ENCODE measurements at regions not wholly inside any gene's neighbourhood (a gene's known extent, or its start where the extent isn't known, plus 50 kb on each side); places are given as distances from the start of the nearest gene placed in this dataset.
"Not testable (repeated sequence)": the region's sequence is repeated elsewhere in the genome, so short reads cannot be mapped to it uniquely, and the experiment has no call there.

DNA sequence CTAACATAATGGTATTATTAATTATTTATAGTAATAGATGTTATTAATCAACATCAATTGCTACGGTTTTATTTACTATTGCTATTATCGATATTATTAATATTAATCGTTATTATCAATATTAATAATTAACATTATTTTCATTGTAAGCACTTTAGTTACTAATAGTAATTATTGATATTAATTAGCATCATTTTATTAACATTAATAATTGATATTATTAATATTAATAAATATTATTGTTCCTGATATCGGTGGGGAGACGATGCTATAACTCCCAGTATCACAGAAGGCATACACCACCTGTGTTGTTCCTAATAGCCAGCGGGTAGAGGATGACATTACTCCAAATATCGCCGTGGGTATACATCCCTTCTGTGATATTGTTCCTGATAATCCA lies 335.5 kb downstream of the MEX3B start:
- Mint-ChIP-seq H3K4me1 (no peaks in the 10 kb centered on the region), H3K4me3 (no peak overlapping the region), H3K9me3 (peaks cover 5% of the 10 kb centered on the region), H3K36me3 (ENCODE audit: low read depth) (peaks cover 4% of the 10 kb centered on the region), H3K27ac (no peak overlapping the region), H3K27me3 (ENCODE audit: insufficient read depth) (no peaks in the 10 kb centered on the region)
- no peak for DNase-seq
- TF ChIP-seq, protein P1, sequence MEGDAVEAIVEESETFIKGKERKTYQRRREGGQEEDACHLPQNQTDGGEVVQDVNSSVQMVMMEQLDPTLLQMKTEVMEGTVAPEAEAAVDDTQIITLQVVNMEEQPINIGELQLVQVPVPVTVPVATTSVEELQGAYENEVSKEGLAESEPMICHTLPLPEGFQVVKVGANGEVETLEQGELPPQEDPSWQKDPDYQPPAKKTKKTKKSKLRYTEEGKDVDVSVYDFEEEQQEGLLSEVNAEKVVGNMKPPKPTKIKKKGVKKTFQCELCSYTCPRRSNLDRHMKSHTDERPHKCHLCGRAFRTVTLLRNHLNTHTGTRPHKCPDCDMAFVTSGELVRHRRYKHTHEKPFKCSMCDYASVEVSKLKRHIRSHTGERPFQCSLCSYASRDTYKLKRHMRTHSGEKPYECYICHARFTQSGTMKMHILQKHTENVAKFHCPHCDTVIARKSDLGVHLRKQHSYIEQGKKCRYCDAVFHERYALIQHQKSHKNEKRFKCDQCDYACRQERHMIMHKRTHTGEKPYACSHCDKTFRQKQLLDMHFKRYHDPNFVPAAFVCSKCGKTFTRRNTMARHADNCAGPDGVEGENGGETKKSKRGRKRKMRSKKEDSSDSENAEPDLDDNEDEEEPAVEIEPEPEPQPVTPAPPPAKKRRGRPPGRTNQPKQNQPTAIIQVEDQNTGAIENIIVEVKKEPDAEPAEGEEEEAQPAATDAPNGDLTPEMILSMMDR (conservative IDR thresholded peaks at IDR 0.05), result no peak
- no peak overlapping the region for H3K4me3 ChIP-seq (ENCODE audit: low read length)
- H3K9me3 ChIP-seq (ENCODE audit: control insufficient read depth, low read length), result no peaks in the 10 kb centered on the region
- H3K27ac ChIP-seq (ENCODE audit: low read depth, low read length), result no peak overlapping the region
- H3K36me3 ChIP-seq (ENCODE audit: control insufficient read depth, insufficient read depth, low read length), result no peaks in the 10 kb centered on the region
- WGBS, 2 experiments (ENCODE audit: insufficient coverage in 1 of 2, insufficient read length in 1 of 2), result 90 to 96% methylated on average over 2 to 5 of the region's 8 CpGs
- H3K27me3 ChIP-seq (ENCODE audit: control insufficient read depth, insufficient read depth, low read length, poor library complexity, severe bottlenecking), result no peaks in the 10 kb centered on the region
- no peak overlapping the region for H3K9ac ChIP-seq (ENCODE audit: extremely low read depth, low read length, poor library complexity, severe bottlenecking)
- no peaks in the 10 kb centered on the region for H3K4me1 ChIP-seq (ENCODE audit: control insufficient read depth, insufficient read depth, low read length)

DNA sequence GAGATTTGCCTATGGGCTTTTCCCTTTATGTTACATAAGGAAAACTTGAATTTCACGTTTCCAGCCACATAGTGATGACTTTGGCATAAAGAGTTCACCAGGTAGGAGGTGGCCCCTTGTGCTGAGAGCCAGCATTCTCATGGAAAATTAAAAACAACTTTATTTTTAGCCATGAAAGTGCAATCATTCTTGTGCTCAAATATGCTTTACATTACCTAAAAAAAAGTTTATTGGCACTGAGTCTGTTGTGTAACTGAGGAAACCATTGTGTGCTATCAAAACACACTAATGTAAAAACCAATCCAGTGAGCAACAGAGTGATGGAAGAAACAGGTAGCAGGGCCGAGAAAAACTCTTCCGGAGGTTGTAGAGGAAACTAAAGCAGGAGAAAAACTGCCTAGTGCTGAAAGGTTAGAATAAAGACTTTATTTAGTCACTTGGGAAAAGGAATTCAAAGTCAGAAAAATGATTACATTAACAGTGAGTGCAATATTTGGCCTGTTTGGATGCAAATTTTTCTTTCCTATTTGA lies 332.9 kb upstream of the TMC3 start:
- not testable (repeated sequence) for H3K9ac ChIP-seq (ENCODE audit: extremely low read depth, low read length, poor library complexity, severe bottlenecking); DNase-seq; H3K27me3 ChIP-seq (ENCODE audit: control insufficient read depth, insufficient read depth, low read length, poor library complexity, severe bottlenecking); H3K27ac ChIP-seq (ENCODE audit: low read depth, low read length); H3K27me3 Mint-ChIP-seq (ENCODE audit: insufficient read depth); H3K9me3 Mint-ChIP-seq; H3K4me3 ChIP-seq (ENCODE audit: low read length); H3K9me3 ChIP-seq (ENCODE audit: control insufficient read depth, low read length); H3K36me3 Mint-ChIP-seq (ENCODE audit: low read depth); H3K4me1 Mint-ChIP-seq; H3K4me3 Mint-ChIP-seq; H3K27ac Mint-ChIP-seq; H3K4me1 ChIP-seq (ENCODE audit: control insufficient read depth, insufficient read depth, low read length); H3K36me3 ChIP-seq (ENCODE audit: control insufficient read depth, insufficient read depth, low read length)
- 83 to 97% methylated on average over 3 of the region's 3 CpGs for WGBS, 2 experiments (ENCODE audit: insufficient coverage in 1 of 2, insufficient read length in 1 of 2)

DNA sequence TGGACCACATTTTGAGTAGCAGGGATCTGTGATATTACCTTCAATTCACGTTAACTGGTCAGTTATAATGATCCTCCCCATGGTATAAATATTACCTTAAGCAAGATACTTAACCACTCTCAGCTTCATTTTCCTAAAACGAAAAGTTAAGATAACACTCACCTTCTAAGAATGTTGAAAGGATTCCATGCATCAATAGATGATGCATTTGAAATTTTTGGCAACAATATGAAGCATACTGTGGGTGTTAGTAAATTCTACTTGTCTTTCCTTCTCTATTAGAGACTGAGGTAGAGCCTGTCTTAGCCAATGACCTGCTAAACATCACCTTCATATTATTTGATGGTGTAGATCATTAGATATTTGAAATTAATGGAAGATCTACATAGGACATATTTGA lies 331.7 kb upstream of the TMC3 start:
- H3K4me1 ChIP-seq (ENCODE audit: control insufficient read depth, insufficient read depth, low read length); H3K36me3 ChIP-seq (ENCODE audit: control insufficient read depth, insufficient read depth, low read length); H3K4me3 Mint-ChIP-seq; H3K9ac ChIP-seq (ENCODE audit: extremely low read depth, low read length, poor library complexity, severe bottlenecking); H3K9me3 Mint-ChIP-seq; DNase-seq; H3K27ac Mint-ChIP-seq; H3K36me3 Mint-ChIP-seq (ENCODE audit: low read depth); H3K4me3 ChIP-seq (ENCODE audit: low read length); H3K4me1 Mint-ChIP-seq; H3K27ac ChIP-seq (ENCODE audit: low read depth, low read length); H3K27me3 ChIP-seq (ENCODE audit: control insufficient read depth, insufficient read depth, low read length, poor library complexity, severe bottlenecking); H3K9me3 ChIP-seq (ENCODE audit: control insufficient read depth, low read length); H3K27me3 Mint-ChIP-seq (ENCODE audit: insufficient read depth): not testable (repeated sequence)
- WGBS, 2 experiments (ENCODE audit: insufficient coverage in 1 of 2, insufficient read length in 1 of 2), result 89% methylated on average over 2 of the region's 2 CpGs; no CpG with 5 or more reads in 1 of the 2 experiments

DNA sequence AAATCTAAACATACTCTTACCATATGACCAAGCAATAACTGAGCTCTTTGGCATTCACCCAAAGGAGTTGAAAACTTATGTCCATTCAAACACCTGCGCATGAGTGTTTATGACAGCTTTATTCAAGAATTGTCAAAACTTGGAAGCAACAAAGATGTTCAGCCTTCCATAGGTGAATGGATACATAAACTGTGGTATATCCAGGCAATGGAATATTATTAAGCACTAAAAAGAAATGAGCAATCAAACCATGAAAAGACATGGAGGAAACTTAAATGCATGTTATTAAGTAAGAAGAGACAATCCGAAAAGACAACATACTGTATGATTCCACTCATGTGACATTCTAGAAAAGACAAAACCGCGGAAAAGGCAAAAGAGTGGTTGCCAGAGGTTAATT lies 312.0 kb upstream of the TMC3 start:
- Histone ChIP-seq H3K36me3 (ENCODE audit: control insufficient read depth, insufficient read depth, low read length) (no peaks in the 10 kb centered on the region), H3K4me1 (ENCODE audit: control insufficient read depth, insufficient read depth, low read length) (no peaks in the 10 kb centered on the region), H3K9me3 (ENCODE audit: control insufficient read depth, low read length) (peaks cover 27% of the 10 kb centered on the region), H3K4me3 (ENCODE audit: low read length) (no peak overlapping the region), H3K9ac (ENCODE audit: extremely low read depth, low read length, poor library complexity, severe bottlenecking) (no peak overlapping the region), H3K27me3 (ENCODE audit: control insufficient read depth, insufficient read depth, low read length, poor library complexity, severe bottlenecking) (no peaks in the 10 kb centered on the region), H3K27ac (ENCODE audit: low read depth, low read length) (no peak overlapping the region)
- Mint-ChIP-seq H3K9me3 (peaks cover 39% of the 10 kb centered on the region), H3K4me3 (no peak overlapping the region), H3K27ac (no peak overlapping the region), H3K4me1 (no peaks in the 10 kb centered on the region), H3K36me3 (ENCODE audit: low read depth) (peaks cover 44% of the 10 kb centered on the region), H3K27me3 (ENCODE audit: insufficient read depth) (no peaks in the 10 kb centered on the region)
- no peak for DNase-seq
- WGBS, 2 experiments (ENCODE audit: insufficient coverage in 1 of 2, insufficient read length in 1 of 2), result 81 to 93% methylated on average over 1 to 4 of the region's 4 CpGs
- TF ChIP-seq, protein P1 (conservative IDR thresholded peaks at IDR 0.05), result no peak

Data from endodermal cell (in vitro differentiated cells).